GM18858 (cell line): ENCODE measurements at regions not wholly inside any gene's neighbourhood (a gene's known extent, or its start where the extent isn't known, plus 50 kb on each side); places are given as distances from the start of the nearest gene placed in this dataset.
"Not testable (repeated sequence)": the region's sequence is repeated elsewhere in the genome, so short reads cannot be mapped to it uniquely, and the experiment has no call there.

Experiments used
- ATAC-seq: cut with Tn5 transposase; IDR thresholded peaks from one replicate; pipeline ENCODE4 v1.9.1; 2021; ENCODE audit not compliant: unreplicated experiment

DNA sequence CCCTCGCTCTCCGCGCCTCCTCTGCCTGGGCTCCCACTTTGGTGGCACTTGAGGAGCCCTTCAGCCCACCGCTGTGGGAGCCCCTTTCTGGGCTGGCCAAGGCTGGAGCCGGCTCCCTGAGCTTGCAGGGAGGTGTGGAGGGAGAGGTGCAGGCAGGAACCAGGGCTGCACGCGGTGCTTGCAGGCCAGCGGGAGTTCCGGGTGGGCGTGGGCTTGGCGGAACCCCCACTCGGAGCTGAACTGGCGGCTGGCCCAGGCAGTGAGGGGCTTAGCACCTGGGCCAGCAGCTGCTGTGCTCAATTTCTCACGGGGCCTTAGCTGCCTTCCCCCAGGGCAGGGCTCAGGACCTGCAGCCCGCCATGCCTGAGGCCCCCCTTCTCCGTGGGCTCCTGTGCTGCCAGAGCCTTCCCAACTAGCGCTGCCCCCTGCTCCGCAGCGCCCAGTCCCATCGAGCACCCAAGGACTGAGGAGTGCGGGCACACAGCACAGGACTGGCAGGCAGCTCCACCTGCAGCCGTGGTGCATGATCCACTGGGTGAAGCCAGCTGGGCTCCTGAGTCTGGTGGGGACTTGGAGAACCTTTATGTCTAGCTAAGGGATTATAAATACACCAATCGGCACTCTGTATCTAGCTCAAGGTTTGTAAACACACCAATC, 200.2 kb upstream of the RIMS1 start:
- not testable (repeated sequence) for ATAC-seq

GRCh38 chr6:71698702-71699101, 187.6 kb upstream of the RIMS1 start:
- no peak for ATAC-seq

DNA sequence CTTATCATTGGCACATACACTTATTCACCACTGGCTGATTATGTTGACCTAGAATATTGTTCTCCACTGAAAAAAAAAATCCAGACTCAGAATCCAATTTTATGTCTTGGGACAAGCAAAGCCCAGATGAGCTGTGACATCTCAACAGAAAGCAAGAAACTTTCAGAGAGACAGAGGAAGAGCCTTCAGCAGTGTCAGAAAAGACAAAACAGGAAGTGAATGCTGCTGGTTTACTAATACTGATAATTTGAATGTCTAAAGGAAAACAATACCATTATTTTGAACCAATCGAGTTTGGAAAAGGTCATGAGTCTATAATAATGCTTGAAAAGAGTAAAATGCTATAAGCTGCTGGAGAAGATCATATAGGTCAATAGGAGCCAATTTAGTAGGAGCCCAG, 179.8 kb upstream of the RIMS1 start:
- ATAC-seq: peak; percentile 61

- no peak for ATAC-seq
These were observed 179.3 kb upstream of the RIMS1 start for GRCh38 chr6:71707059-71707458.

DNA sequence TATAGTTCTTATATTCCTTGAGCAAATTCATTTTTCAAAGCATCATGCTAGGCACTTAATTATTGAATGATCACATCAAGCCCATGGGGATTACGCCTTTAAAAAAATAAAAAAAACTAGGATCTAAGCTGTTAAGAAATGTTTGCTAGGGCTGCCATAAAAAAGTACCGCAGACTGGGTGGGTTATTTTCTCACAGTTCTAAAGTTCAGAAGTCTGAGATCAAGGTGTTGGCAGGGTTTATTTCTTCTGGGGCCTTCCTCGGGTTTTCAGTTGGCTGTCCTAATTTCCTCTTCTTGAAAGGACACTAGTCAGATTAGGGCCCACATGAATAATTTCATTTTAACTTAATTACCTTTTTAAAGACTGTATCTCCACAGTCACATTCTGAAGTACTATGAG, 165.6 kb upstream of the RIMS1 start:
- ATAC-seq: no peak

DNA sequence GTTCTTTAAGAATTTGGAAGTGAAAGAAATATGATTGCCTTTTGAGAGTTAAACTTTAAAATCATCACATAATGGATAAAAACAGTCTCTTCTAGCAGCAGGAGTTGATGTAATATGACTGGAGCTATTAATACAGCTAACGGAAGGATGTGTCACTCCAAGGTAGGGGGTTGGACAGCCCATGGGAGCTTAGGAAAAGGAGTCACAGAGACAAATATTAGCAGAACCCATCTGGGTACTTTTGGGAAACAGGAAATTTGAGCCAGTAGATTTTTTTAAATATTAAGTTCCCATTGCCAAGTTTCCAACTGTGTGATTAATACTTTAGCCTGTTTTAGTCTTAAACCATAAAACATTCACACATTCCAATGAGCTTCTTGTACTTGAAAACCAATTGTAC, 164.7 kb upstream of the RIMS1 start:
- ATAC-seq: no peak

DNA sequence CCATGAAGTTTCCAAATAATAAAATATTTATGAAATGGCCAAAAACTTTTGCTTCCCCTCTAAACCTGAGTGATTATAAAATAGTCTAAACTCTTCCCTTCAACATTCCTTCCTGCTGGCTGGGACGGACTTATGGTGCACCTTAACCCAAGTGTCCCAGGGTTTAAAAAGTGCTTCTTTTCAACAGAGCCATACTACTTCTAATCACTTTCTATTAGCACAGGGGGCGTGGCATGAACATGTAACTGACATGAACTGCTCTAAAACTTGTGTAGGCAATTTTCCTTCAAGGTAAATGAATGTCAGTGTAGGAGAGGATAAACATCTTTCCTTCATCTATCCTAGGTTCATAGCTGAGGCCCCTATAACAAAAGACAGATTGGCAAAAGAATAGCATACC, 163.6 kb upstream of the RIMS1 start:
- no peak for ATAC-seq

DNA sequence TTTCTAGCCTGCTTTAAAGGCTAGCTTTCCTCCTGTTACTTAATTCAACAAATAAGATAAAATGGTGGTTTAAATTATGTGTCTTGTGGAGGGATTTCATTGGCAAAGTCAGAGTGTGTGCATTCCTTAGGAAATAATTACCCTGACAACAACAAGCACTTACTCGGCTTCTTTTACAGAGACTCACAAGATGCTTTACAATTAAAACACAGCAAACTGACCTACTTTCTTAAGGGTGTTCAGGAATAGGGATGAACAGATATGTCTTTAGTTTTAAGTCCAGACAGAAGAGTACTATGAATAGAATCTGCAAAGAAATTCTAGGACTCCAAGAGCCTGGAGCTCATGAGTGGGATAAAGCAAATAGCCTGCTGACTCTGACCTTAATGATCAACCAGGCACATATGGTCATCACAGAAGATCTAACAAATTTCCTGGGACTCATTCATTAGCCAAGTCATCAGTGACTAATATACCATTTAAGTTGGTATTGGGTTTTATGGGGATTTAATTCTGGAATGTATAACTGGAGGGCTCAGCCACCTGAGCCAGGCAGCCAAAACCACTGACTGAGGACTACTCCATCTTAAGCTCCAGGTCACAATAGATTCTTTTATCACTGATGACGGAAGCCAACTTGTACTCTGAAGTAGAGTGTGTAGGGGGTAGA, 161.8 kb upstream of the RIMS1 start:
- ATAC-seq: no peak

DNA sequence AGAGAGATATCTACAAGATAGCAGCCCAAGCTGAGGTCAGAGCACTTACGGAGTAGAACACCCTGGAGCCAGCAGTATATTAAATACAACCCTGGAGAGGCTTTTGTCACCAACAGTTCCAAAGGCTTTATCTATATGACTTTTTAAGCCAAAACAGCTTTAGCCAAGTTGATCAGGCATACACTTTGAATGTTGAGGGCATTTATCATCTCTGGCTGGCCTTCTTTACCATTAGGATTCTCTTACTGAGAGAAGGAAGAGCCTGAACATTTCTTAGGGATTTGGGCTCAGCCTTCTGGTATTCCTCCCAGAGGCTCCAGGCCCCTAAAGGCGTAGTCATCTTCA, 161.3 kb upstream of the RIMS1 start:
- no peak for ATAC-seq

DNA sequence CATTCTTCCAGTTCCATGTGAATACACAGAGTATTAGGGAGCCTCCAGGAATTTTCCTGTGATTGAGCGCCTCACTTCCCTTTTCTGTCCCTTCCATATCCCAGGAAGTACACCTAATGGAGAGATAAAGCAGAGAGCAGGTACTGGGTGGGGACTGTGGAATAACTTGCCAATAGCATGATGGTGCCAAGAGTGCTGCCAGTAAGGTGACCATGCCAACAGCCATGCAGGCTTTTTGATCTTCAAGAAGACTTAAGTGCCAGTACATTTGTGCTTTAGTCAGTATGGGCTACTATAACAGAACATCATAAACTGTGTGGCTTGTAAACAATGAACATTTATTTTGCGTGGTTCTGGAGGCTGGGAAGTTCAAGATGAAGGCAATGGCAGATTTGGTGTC, 160.2 kb upstream of the RIMS1 start:
- ATAC-seq: no peak

DNA sequence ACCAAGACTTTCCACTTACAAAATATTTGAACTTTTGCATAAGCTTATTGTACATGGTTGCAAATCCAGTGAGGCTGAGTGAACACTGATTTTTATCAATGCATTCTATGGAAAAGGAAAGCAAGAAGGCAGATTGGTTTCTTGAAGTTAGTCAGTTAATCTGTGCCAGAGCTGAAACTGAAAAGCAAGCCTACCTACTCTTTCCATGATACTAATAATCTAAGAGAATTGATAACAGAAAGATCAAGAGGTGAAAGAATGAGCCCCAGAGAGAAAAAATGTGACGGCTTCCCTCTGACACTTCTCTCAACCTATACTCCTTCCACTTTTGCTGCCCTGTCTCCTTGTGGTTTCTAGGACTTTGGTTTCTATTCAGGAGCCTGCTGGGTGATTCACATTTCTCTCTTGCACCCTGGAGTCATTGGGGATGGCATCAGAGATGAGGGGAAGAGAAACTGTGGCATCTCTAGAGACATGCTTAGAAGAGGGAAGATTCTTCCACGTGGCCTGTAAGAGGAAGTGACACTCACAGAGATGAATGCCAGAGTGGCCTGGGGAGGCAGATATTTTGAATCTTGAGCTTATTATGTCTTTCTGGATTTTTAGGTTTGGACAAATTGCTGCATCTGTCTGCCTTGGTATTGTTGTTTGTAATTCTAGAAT, 158.6 kb upstream of the RIMS1 start:
- peak; percentile 95 for ATAC-seq

GRCh38 chr6:71730284-71730683, 156.1 kb upstream of the RIMS1 start:
- ATAC-seq: no peak

GRCh38 chr6:71733970-71734899, 152.1 kb upstream of the RIMS1 start:
- ATAC-seq: no peak

DNA sequence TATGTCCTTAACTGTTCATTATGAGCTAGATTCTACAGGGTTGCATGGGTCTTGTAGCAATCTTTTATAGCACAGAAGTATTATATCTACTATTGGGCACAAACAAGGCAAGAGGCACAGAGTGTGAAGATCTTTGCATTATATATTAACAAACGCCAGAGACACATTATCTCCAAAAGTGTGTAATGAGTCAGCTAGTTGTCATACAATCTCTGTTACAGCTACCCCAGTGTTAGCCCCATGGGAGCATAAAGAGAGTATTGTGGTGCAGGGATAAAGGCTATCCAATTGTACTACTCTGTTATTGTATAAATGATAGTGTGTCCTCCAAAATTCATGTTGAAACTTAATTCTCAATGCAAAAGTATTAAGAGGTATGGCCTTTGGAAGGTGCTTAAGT, 148.4 kb upstream of the RIMS1 start:
- peak; percentile 54 for ATAC-seq

DNA sequence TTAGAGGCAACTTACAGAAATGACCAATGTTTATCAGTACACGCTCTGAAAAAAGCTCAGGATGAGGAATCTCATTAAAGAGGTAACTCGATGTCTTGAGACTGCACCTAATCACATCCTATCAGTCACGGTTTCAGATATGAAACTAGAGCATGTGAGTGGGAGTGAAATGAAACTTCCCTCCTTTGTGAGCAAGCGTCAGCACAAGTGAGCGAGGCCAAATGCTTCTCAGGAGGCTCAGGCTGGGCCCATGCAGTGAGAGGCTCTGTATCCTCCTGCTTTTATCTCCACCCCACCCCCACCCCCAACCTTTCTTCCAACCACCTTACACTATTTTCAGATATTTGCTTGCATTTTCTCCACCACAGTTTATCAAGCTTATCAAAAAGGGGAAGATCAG, 140.8 kb upstream of the RIMS1 start:
- ATAC-seq: peak; percentile 82

DNA sequence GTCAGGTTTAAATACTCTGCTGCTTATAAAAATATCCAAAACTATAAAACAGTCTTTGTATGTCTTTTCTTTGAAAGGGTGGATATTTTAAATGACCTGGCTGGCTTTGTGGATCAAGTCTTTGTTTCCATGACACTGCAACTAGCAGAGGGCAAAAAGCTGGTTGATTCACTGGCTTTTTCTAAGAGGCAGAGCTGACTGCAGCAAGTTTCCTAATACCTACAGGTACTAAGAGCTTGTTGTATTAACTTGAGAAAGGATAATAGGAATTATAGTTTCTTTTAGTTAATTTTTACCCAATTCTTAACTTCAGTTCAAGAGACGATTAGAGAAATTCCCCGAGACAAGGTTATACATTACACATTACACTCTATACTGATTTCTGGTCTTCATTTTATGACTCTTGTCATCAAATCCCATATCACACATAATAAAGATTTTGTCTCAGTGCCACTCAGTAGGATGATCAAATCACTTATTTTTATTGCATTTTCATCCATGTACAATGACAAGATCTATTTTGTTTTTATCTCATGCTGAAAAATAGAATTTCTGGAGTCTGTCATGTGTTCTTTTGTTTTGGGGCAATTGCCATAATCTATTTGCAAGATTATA, 120.1 kb upstream of the RIMS1 start:
- ATAC-seq: no peak

GRCh38 chr6:71766796-71767195, 119.6 kb upstream of the RIMS1 start:
- no peak for ATAC-seq

GRCh38 chr6:71768356-71768755, 118.0 kb upstream of the RIMS1 start:
- ATAC-seq: no peak

DNA sequence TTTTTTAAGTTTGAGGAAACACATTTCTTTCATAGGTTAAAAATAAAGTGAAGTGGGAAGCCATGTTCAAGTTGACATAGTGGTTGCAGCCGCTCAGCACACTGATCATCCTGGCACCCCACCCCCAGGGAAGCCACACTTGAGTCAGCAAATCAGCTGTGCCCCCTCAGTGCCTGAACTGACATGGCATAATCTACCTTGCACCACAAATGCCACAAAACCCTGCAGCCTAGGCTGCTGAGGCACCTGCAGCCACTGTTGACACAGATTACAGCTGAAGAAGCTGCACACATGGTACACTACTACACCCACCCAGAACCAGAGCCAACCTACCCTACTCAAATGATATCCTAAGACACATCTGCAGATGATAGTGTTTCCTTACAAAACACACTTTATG, 77.5 kb upstream of the RIMS1 start:
- ATAC-seq: no peak

- no peak for ATAC-seq
These were observed 75.5 kb upstream of the RIMS1 start for GRCh38 chr6:71810880-71811279.

DNA sequence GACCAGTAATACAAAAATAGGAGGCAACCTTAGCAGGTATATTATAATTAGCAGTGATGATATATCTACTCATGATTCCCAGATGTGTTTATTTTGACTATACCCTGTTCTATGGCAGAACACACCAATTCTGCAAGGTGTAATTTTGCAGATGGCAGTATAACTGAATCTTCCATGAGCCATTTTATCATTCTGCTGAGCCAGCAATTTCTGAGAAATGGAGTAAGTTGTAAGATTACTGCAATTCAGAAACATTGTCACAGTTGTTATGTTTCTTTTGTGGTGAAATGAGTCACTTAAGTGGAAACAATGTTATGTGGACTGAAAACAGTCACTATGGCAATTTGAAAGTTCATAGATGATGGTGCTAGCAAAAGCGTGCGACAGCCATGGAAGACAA, 63.7 kb upstream of the RIMS1 start:
- ATAC-seq: no peak
